Coronary artery (tissue), 2 donors: ENCODE measurements at regions not wholly inside any gene's neighbourhood (a gene's known extent, or its start where the extent isn't known, plus 50 kb on each side); places are given as distances from the start of the nearest gene placed in this dataset.
"Not testable (repeated sequence)": the region's sequence is repeated elsewhere in the genome, so short reads cannot be mapped to it uniquely, and the experiment has no call there.

Experiments used
- DNase-seq: peaks from one replicate; pipeline ENCODE4 v3.0.0-alpha.2; 2017; ENCODE audit warnings: low spot score
- H3K27ac ChIP-seq, 2 donors: fragments of 200-600 bp; sonication (generic); one replicate each; pipeline ENCODE4 v1.5.1; 2016 to 2019
- H3K4me3 ChIP-seq: fragments of 200-600 bp; sonication (generic); 2 replicates; pipeline ENCODE4 v1.5.1; 2016; ENCODE audit warnings: mild to moderate bottlenecking, moderate library complexity
- CTCF ChIP-seq: fragments of 200-600 bp; sonication (generic); IDR thresholded peaks from one replicate; pipeline ENCODE4 v1.5.1; 2019; ENCODE audit warnings: antibody characterized with exemption

- no peak for TF ChIP-seq CTCF
- no peak overlapping the region for H3K27ac ChIP-seq
- no peak for DNase-seq
- no peak overlapping the region for H3K4me3 ChIP-seq
Observed at GRCh38 chr4:85177679-85178078, 211.2 kb upstream of the WDFY3 start.

- TF ChIP-seq CTCF: no peak
- DNase-seq: no peak
- no peak overlapping the region for H3K4me3 ChIP-seq
- no peak overlapping the region for H3K27ac ChIP-seq
Observed at GRCh38 chr4:85180533-85180932, 214.0 kb upstream of the WDFY3 start.

GRCh38 chr4:85187106-85187505 lies 220.6 kb upstream of the WDFY3 start:
- Histone ChIP-seq H3K4me3 (no peak overlapping the region), H3K27ac (no peak overlapping the region)
- DNase-seq: no peak
- TF ChIP-seq CTCF: no peak

- H3K4me3 ChIP-seq, H3K27ac ChIP-seq, DNase-seq: not testable (repeated sequence)
Observed at GRCh38 chr4:85196015-85196414, 229.5 kb upstream of the WDFY3 start.

GRCh38 chr4:85200106-85200505 lies 233.6 kb upstream of the WDFY3 start:
- no peak for TF ChIP-seq CTCF
- Histone ChIP-seq H3K4me3 (no peak overlapping the region), H3K27ac (no peak overlapping the region)
- no peak for DNase-seq

- no peak for DNase-seq
- TF ChIP-seq CTCF: no peak
- Histone ChIP-seq H3K4me3 (no peak overlapping the region), H3K27ac (no peak overlapping the region)
Observed at GRCh38 chr4:85209161-85209560, 242.7 kb upstream of the WDFY3 start.

- no peak overlapping the region for H3K4me3 ChIP-seq
- DNase-seq: no peak
- no peak overlapping the region for H3K27ac ChIP-seq
- no peak for TF ChIP-seq CTCF
Observed at GRCh38 chr4:85210353-85210752, 243.9 kb upstream of the WDFY3 start.

GRCh38 chr4:85216571-85216970 lies 250.1 kb upstream of the WDFY3 start:
- H3K27ac ChIP-seq, H3K4me3 ChIP-seq, DNase-seq: not testable (repeated sequence)
